Endothelial cell (in vitro differentiated cells): ENCODE measurements at regions not wholly inside any gene's neighbourhood (a gene's known extent, or its start where the extent isn't known, plus 50 kb on each side); places are given as distances from the start of the nearest gene placed in this dataset.

Experiments used
- DNase-seq: peaks from one replicate; pipeline ENCODE4 v3.0.0; 2021; ENCODE audit warnings: low spot score
- H3K27ac Mint-ChIP-seq: one replicate; pipeline ENCODE4 v1.8.0; 2021; ENCODE audit warnings: mixed read lengths, inconsistent platforms; ENCODE audit not compliant: unreplicated experiment
- H3K27me3 Mint-ChIP-seq: one replicate; pipeline ENCODE4 v1.8.0; 2021; ENCODE audit warnings: mild to moderate bottlenecking, moderate library complexity, mixed read lengths, inconsistent platforms; ENCODE audit not compliant: unreplicated experiment
- H3K36me3 Mint-ChIP-seq: one replicate; pipeline ENCODE4 v1.8.0; 2021; ENCODE audit warnings: mild to moderate bottlenecking, low read depth, mixed read lengths, inconsistent platforms; ENCODE audit not compliant: unreplicated experiment
- H3K4me1 Mint-ChIP-seq: one replicate; pipeline ENCODE4 v1.8.0; 2021; ENCODE audit warnings: mild to moderate bottlenecking, mixed read lengths, inconsistent platforms; ENCODE audit not compliant: unreplicated experiment
- H3K4me3 Mint-ChIP-seq: one replicate; pipeline ENCODE4 v1.8.0; 2021; ENCODE audit warnings: mild to moderate bottlenecking, mixed read lengths, inconsistent platforms; ENCODE audit not compliant: unreplicated experiment
- H3K9me3 Mint-ChIP-seq: one replicate; pipeline ENCODE4 v1.8.0; 2021; ENCODE audit warnings: mixed read lengths, inconsistent platforms; ENCODE audit not compliant: unreplicated experiment
- TF ChIP-seq, protein P1 (sequence below): fragments of 200-600 bp; sonication (generic); IDR thresholded peaks from one replicate; pipeline ENCODE4 v1.5.0; 2021; ENCODE audit warnings: antibody characterized with exemption; ENCODE audit not compliant: unreplicated experiment

DNA sequence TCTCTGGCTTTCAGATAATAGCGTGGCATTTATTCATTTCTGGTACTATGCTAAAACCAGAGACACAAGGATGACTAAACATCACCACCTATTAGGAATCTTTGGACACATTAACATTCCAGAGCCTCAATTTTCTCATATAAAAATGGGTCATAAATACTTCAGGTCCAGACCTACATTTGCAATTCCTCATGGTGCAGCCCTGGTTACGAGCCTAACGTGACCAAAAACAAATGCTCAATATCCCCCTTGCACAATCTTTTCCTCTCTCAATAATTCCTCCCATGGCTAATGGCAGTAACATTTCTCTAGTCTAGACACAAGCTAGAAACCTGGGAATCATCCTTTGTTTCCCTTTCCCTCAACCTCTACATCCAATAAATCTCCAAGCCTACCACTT, 112.8 kb upstream of the NABP1 start:
- Mint-ChIP-seq H3K9me3 (no peaks in the 10 kb centered on the region), H3K27me3 (peaks cover 4% of the 10 kb centered on the region), H3K4me3 (no peak overlapping the region), H3K27ac (no peak overlapping the region), H3K36me3 (no peaks in the 10 kb centered on the region), H3K4me1 (peaks cover 17% of the 10 kb centered on the region)
- TF ChIP-seq, protein P1, sequence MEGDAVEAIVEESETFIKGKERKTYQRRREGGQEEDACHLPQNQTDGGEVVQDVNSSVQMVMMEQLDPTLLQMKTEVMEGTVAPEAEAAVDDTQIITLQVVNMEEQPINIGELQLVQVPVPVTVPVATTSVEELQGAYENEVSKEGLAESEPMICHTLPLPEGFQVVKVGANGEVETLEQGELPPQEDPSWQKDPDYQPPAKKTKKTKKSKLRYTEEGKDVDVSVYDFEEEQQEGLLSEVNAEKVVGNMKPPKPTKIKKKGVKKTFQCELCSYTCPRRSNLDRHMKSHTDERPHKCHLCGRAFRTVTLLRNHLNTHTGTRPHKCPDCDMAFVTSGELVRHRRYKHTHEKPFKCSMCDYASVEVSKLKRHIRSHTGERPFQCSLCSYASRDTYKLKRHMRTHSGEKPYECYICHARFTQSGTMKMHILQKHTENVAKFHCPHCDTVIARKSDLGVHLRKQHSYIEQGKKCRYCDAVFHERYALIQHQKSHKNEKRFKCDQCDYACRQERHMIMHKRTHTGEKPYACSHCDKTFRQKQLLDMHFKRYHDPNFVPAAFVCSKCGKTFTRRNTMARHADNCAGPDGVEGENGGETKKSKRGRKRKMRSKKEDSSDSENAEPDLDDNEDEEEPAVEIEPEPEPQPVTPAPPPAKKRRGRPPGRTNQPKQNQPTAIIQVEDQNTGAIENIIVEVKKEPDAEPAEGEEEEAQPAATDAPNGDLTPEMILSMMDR: no peak
- DNase-seq: no peak

DNA sequence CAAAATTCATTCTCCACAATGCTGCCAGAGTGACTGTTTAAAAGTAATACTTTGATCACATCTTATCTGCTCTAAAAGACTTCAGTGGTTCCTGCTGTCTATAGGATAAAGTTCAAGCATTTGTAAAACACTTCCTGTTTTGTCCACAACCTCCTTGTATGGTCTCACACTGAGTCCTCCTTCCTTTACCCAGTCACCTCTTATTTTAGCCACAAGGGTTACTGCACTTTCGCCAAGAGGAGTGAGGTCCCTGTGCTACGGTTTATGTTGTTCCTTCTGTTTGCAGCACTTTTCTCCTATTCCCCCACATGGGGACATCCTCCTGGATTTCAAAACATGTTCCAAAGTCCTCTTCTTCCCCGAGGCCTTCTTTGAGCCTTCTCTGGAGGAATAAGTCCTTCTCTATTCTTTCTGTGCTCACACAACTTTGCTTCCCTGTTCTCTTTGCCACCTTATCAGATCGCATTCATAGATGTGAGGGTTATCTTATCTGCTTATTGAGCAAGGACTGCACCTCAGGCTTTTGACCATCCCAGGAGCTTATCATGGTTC, 112.2 kb upstream of the NABP1 start:
- TF ChIP-seq, protein P1: no peak
- peaks cover 4% of the 10 kb centered on the region for H3K27me3 Mint-ChIP-seq
- no peaks in the 10 kb centered on the region for H3K9me3 Mint-ChIP-seq
- DNase-seq: no peak
- no peak overlapping the region for H3K4me3 Mint-ChIP-seq
- peaks cover 22% of the 10 kb centered on the region for H3K4me1 Mint-ChIP-seq
- H3K27ac Mint-ChIP-seq: no peak overlapping the region
- H3K36me3 Mint-ChIP-seq: no peaks in the 10 kb centered on the region

DNA sequence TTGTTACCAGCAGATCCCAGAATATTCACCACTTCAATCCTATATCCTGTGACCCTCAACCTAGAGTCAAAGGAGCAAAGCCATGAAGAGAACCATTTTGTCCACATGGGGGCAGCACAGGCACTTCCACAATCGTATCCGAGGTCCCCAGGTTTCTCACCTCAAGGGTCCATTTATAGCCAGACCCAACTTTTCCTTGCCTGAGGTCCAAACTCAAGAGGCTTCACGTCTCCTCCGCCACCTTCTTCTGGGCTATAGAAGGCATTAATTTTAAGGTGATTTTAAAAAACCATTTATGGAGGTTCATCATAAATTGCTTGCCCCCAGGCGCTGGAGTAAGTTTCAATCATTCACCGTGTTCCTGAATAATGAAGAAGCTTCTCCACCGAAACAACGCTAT, 111.6 kb upstream of the NABP1 start:
- Mint-ChIP-seq H3K27me3 (peaks cover 4% of the 10 kb centered on the region), H3K9me3 (no peaks in the 10 kb centered on the region), H3K27ac (no peak overlapping the region), H3K36me3 (no peaks in the 10 kb centered on the region), H3K4me3 (no peak overlapping the region), H3K4me1 (peaks cover 26% of the 10 kb centered on the region)
- TF ChIP-seq, protein P1: peak; percentile 77
- DNase-seq: peak; percentile 79

DNA sequence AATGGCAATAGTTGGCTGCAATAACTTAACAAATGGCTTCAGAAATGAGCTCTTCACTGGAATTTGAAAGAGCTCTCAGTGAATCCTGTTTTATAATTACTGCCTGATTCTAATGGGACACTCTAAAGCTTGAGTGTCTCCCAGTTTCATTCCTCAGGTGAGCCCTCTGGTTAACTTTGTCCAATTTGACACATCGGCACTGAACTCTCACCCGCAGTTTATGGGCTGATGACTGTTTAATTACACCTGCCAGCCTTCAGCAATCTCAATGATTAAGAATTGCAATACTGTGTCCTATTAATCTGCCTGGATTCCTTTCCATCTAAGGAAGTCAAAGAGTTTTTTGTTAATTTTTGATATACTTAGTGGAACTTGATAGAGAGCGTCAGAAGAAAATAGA, 110.7 kb upstream of the NABP1 start:
- H3K27ac Mint-ChIP-seq: no peak overlapping the region
- TF ChIP-seq, protein P1: no peak
- peaks cover 28% of the 10 kb centered on the region for H3K4me1 Mint-ChIP-seq
- no peak for DNase-seq
- peaks cover 4% of the 10 kb centered on the region for H3K27me3 Mint-ChIP-seq
- H3K9me3 Mint-ChIP-seq: no peaks in the 10 kb centered on the region
- no peak overlapping the region for H3K4me3 Mint-ChIP-seq
- H3K36me3 Mint-ChIP-seq: no peaks in the 10 kb centered on the region

DNA sequence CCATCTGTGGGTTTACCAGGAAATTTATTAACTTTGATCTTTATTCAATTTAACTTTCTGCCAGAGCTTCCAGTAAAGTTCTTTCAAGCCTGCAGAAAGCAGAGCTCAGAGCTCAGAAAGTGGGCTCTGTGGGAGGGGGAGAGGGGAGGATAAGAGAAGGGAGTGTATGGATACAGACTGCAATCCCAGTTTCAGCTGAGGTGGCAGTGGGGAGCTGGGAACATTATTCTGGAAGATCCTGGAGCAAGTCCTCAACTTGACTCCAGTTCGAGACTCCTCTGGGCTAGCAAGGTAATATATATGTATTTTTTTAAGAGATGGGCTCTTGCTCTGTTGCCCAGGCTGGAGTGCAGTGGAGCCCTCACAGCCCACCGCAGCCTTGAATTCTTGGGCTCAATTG, 108.9 kb upstream of the NABP1 start:
- no peak overlapping the region for H3K4me3 Mint-ChIP-seq
- H3K4me1 Mint-ChIP-seq: peaks cover 28% of the 10 kb centered on the region
- DNase-seq: no peak
- H3K27ac Mint-ChIP-seq: no peak overlapping the region
- TF ChIP-seq, protein P1: no peak
- H3K9me3 Mint-ChIP-seq: no peaks in the 10 kb centered on the region
- H3K27me3 Mint-ChIP-seq: peaks cover 4% of the 10 kb centered on the region
- H3K36me3 Mint-ChIP-seq: no peaks in the 10 kb centered on the region
